ENCODE measurements at regions not wholly inside any gene's neighbourhood (a gene's known extent, or its start where the extent isn't known, plus 50 kb on each side); places are given as distances from the start of the nearest gene placed in this dataset.
"Not testable (repeated sequence)": the region's sequence is repeated elsewhere in the genome, so short reads cannot be mapped to it uniquely, and the experiment has no call there.

GRCh38 chr5:98529321-98529720 lies 244.1 kb upstream of the RGMB start:
- Mint-ChIP-seq H3K36me3 (no peaks in the 10 kb centered on the region), H3K27ac (no peak overlapping the region), H3K9me3 (peaks cover 3% of the 10 kb centered on the region), H3K4me1 (no peaks in the 10 kb centered on the region), H3K4me3 (no peak overlapping the region)
- ATAC-seq (no peak), DNase-seq (ENCODE audit: low spot score in 2 of 2) (no peak)

DNA sequence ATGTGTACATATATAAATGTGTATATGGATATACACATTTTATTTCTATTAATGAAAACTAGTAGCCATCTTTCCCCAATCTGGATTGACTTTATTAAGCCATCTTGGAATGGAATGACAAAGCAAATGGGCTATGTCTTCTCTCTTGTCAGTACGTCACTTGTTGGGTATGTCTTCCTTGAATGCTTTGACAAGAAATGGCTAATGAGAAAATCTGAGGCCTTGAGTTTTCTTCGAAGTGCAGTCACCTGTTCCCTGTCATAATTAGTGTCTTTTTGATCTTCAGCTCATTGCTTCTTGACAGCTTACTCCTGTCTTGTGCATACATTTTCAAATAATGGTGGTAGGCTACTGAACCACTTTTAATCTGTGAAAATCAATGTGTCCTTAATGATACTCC lies 243.2 kb upstream of the RGMB start:
- ATAC-seq = no peak
- no peaks in the 10 kb centered on the region for H3K36me3 Mint-ChIP-seq
- H3K4me3 Mint-ChIP-seq = no peak overlapping the region
- H3K9me3 Mint-ChIP-seq = peaks cover 3% of the 10 kb centered on the region
- H3K27ac Mint-ChIP-seq = no peak overlapping the region
- DNase-seq (ENCODE audit: low spot score in 2 of 2) = no peak
- no peaks in the 10 kb centered on the region for H3K4me1 Mint-ChIP-seq

DNA sequence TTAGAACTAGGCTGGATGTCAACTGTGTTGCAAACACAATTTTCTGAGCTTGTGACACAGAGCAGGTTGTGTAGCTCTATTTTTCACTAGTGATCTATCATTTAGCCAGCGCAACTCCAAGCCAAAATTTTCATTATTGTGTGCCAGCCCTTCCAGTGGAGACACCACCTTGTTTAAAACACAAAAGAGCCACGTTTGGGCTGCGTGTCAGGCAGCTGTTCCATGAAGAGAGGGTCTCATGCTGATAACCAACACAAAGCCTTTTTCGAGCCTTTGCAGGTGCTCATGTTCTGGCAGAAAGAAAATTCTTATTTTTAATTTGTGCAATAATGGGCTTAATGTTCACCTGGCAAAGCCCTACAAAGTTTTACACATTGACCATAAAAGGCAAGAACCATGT lies 237.6 kb upstream of the RGMB start:
- Mint-ChIP-seq H3K27ac (no peak overlapping the region), H3K4me3 (no peak overlapping the region), H3K36me3 (no peaks in the 10 kb centered on the region), H3K9me3 (peaks cover 5% of the 10 kb centered on the region), H3K4me1 (no peaks in the 10 kb centered on the region)
- ATAC-seq (no peak), DNase-seq (ENCODE audit: low spot score in 2 of 2) (no peak)

DNA sequence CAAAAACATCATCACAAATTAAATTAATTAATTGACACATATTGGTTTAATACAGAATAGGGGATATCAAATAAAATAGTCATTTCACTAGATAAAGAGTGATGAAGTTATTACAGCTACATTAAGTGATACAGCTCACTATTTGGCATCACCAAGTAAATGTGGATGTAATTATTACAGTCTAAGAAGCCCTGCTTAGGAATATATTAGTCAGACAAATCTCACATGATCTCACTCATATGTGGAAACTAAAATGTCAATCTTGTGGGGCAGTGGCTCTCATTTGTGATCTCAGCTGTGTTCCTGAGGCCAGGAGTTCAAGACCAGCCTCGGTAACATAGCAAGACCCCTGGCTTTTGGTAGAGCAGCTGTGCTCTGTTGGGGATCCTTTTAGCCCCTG lies 233.4 kb upstream of the RGMB start:
- Mint-ChIP-seq H3K36me3 (no peaks in the 10 kb centered on the region), H3K4me3 (no peak overlapping the region), H3K9me3 (peaks cover 6% of the 10 kb centered on the region), H3K27ac (no peak overlapping the region), H3K4me1 (no peaks in the 10 kb centered on the region)
- DNase-seq (ENCODE audit: low spot score in 2 of 2) = no peak
- no peak for ATAC-seq

DNA sequence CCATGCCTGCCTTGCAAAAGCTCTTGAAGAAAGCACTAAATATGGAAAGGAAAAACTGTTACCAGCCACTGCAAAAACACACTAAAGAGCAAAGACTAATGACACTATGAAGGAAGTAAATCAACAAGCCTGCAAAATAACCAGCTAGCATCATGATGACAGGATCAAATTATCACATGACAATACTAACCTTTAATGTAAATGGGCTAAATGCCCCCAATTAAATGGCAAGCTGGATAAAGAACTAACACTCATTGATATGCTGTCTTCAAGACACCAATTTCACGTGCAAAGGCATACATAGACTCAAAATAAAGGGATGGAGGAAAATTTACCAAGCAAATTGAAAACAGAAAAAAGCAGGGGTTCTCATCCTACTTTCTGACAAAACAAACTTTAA lies 231.8 kb upstream of the RGMB start:
- no peaks in the 10 kb centered on the region for H3K36me3 Mint-ChIP-seq

DNA sequence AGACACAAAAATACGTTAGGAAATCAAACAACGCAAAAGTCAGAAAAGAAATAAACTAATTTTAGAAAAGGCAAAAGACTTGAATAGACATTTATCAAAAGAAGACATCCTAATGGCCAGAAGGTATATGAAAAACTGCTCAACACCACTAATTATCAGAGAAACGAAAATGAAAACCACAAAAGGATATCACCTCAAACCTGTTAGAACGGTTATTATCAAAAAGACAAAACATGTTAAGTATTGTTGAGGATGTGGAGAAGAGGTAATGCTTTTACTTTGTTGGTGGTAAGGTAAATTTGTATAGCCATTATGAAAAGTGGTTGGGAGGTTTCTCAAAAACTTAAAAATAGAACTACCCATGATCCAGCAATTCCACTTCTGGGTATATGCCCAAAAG lies 230.0 kb upstream of the RGMB start:
- Mint-ChIP-seq H3K4me1 (no peaks in the 10 kb centered on the region), H3K4me3 (no peak overlapping the region)
- no peak for DNase-seq (ENCODE audit: low spot score in 2 of 2)

More for the DNA sequence above, 231.8 kb upstream of the RGMB start:
- Mint-ChIP-seq H3K4me1 (no peaks in the 10 kb centered on the region), H3K27ac (no peak overlapping the region), H3K4me3 (no peak overlapping the region), H3K9me3 (peaks cover 6% of the 10 kb centered on the region)
- DNase-seq (ENCODE audit: low spot score in 2 of 2) (no peak), ATAC-seq (no peak)

DNA sequence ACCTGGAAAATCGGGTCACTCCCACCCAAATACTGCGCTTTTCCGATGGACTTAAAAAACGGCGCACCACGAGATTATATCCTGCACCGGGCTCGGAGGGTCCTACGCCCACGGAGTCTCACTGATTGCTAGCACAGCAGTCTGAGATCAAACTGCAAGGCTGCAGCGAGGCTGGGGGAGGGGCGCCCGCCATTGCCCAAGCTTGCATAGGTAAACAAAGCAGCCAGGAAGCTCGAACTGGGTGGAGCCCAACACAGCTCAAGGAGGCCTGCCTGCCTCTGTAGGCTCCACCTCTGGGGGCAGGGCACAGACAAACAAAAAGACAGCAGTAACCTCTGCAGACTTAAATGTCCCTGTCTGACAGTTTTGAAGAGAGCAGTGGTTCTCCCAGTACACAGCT lies 226.5 kb upstream of the RGMB start:
- not testable (repeated sequence) for H3K4me1 Mint-ChIP-seq; ATAC-seq; H3K36me3 Mint-ChIP-seq; H3K4me3 Mint-ChIP-seq; H3K9me3 Mint-ChIP-seq; H3K27ac Mint-ChIP-seq; DNase-seq (ENCODE audit: low spot score in 2 of 2)

More for the DNA sequence above, 230.0 kb upstream of the RGMB start:
- no peak for ATAC-seq
- peaks cover 6% of the 10 kb centered on the region for H3K9me3 Mint-ChIP-seq
- H3K36me3 Mint-ChIP-seq = no peaks in the 10 kb centered on the region
- no peak overlapping the region for H3K27ac Mint-ChIP-seq

GRCh38 chr5:98556712-98557111 lies 216.8 kb upstream of the RGMB start:
- Mint-ChIP-seq H3K36me3 (no peaks in the 10 kb centered on the region), H3K4me1 (no peaks in the 10 kb centered on the region), H3K9me3 (peaks cover 10% of the 10 kb centered on the region)

GRCh38 chr5:98557916-98558315 lies 215.5 kb upstream of the RGMB start:
- H3K4me3 Mint-ChIP-seq = no peak overlapping the region
- no peak overlapping the region for H3K27ac Mint-ChIP-seq
- peaks cover 10% of the 10 kb centered on the region for H3K9me3 Mint-ChIP-seq
- H3K36me3 Mint-ChIP-seq = no peaks in the 10 kb centered on the region
- DNase-seq (ENCODE audit: low spot score in 2 of 2) (no peak), ATAC-seq (no peak)
- H3K4me1 Mint-ChIP-seq = no peaks in the 10 kb centered on the region

More at GRCh38 chr5:98556712-98557111, 216.8 kb upstream of the RGMB start:
- Mint-ChIP-seq H3K27ac (no peak overlapping the region), H3K4me3 (no peak overlapping the region)
- no peak for ATAC-seq
- DNase-seq (ENCODE audit: low spot score in 2 of 2) = no peak

GRCh38 chr5:98563885-98564653 lies 209.4 kb upstream of the RGMB start:
- no peak overlapping the region for H3K27ac Mint-ChIP-seq
- H3K36me3 Mint-ChIP-seq = no peaks in the 10 kb centered on the region

DNA sequence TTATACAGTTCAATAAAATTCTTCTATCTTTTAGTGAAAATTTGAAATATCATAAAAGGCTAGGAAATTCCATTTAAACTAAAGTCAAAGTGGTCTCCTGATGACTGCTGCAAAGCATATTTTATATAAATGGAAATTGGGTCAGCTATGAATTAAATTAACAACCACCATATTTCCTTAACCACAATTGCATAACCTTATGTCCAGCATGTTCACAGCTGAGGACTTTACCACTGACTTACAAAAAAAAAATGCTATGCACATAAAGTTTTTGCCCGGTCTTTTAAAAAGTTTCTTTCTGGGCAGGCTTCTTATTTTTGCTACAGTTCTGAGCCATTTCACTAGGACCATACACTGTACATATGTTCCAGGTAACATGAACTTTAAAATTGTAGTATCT lies 208.6 kb upstream of the RGMB start:
- H3K4me1 Mint-ChIP-seq = no peaks in the 10 kb centered on the region
- no peaks in the 10 kb centered on the region for H3K9me3 Mint-ChIP-seq
- H3K4me3 Mint-ChIP-seq = no peak overlapping the region
- H3K36me3 Mint-ChIP-seq = no peaks in the 10 kb centered on the region
- H3K27ac Mint-ChIP-seq = no peak overlapping the region
- DNase-seq (ENCODE audit: low spot score in 2 of 2) (no peak), ATAC-seq (no peak)

More at GRCh38 chr5:98563885-98564653, 209.4 kb upstream of the RGMB start:
- Mint-ChIP-seq H3K9me3 (no peaks in the 10 kb centered on the region), H3K4me3 (no peak overlapping the region), H3K4me1 (no peaks in the 10 kb centered on the region)
- ATAC-seq = no peak
- DNase-seq (ENCODE audit: low spot score in 2 of 2) = no peak

DNA sequence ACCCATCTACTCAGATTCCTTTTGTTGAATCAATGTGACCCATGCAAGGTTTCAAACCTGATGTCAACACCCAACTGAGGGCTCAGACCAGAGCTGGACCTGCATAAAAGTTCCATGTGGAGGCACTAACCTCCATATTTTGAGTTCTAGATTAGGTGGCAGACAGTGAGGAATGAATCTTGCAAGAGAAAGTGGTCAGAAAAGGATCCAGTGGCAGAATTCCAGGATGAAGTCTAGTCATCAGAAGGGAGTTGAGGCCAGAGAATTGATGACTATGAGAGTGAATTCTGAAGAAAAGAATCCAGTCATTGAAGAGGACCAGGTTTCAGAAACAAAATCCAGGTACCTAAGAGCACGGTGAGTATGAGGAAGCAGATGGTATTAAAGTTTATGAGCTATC lies 205.1 kb upstream of the RGMB start:
- no peak overlapping the region for H3K4me3 Mint-ChIP-seq
- DNase-seq (ENCODE audit: low spot score in 2 of 2) (no peak), ATAC-seq (no peak)
- H3K27ac Mint-ChIP-seq = no peak overlapping the region
- no peaks in the 10 kb centered on the region for H3K4me1 Mint-ChIP-seq
- H3K9me3 Mint-ChIP-seq = no peaks in the 10 kb centered on the region
- no peaks in the 10 kb centered on the region for H3K36me3 Mint-ChIP-seq

DNA sequence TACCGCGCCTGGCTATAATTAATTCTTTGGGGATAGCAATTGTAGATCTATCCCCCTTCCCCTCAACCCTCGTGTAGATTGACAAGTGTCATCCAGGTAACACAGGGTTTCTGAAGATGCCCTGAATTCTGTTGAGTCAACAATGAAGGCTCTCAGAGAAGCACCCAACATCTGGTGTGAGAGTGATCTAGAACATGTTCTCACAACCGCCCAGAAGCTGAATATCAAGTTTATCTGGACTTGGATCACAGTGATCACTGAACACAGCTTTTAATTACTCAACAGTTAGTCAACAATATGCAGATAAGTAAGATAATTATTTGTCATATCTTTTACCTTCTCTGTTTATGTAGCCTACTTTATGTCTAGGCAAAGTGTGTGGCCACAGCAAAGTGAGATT lies 204.2 kb upstream of the RGMB start:
- ATAC-seq (no peak), DNase-seq (ENCODE audit: low spot score in 2 of 2) (no peak)
- Mint-ChIP-seq H3K36me3 (no peaks in the 10 kb centered on the region), H3K9me3 (no peaks in the 10 kb centered on the region), H3K27ac (no peak overlapping the region), H3K4me1 (no peaks in the 10 kb centered on the region), H3K4me3 (no peak overlapping the region)

GRCh38 chr5:98570010-98570409 lies 203.5 kb upstream of the RGMB start:
- Mint-ChIP-seq H3K36me3 (no peaks in the 10 kb centered on the region), H3K9me3 (no peaks in the 10 kb centered on the region), H3K4me1 (no peaks in the 10 kb centered on the region), H3K4me3 (no peak overlapping the region), H3K27ac (no peak overlapping the region)
- DNase-seq (ENCODE audit: low spot score in 2 of 2) = no peak
- ATAC-seq = no peak

DNA sequence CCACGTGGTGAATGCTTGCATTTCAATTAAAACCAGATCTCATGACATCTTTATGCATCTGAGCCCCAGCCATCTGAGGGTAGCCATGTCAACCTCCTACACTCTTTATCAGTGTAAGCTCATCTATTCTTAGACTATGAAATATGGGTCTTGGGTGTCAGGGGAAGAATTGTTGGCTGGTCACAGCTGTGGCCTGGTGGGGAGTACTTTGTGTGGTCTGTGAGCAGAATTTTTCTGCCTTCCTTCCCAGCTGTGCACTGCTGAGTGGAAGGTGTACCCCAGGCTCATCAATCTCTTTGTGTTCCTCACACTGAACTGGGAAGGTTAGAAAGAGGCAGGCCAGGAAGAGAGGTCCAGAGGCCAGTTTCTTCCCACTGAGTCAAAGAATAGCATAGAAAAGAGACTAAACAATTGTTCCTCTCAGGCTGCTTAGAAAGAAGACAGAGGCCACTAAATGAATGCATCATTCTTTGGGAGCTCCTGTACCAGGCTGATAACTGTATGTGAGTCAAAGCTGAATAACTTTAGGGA lies 202.7 kb upstream of the RGMB start:
- DNase-seq (ENCODE audit: low spot score in 2 of 2) (no peak), ATAC-seq (no peak)
- Mint-ChIP-seq H3K27ac (no peak overlapping the region), H3K36me3 (no peaks in the 10 kb centered on the region), H3K4me3 (no peak overlapping the region), H3K9me3 (no peaks in the 10 kb centered on the region), H3K4me1 (no peaks in the 10 kb centered on the region)

DNA sequence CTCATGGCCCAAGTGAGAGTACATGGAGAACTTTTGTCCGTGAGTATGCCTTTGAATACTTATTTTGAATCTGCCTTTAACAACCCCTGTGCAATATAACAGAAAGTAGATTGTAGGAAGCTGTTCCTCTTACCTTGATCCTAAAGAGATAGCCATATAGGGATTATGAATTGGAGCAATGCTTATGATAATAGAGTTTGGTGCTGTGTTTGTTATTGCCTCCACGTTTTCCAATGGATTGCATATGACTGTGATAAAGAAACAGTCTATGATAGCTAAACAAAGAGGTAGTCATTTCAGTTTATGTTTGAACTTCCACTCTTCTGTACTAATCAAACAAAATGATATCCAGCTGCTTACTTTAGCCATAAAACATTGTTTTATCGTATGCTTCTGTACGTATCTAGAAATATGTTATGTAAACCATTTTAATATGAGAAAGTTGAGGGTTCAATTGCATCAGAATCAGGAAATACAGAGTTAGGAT lies 199.6 kb upstream of the RGMB start:
- DNase-seq (ENCODE audit: low spot score in 2 of 2) (no peak), ATAC-seq (no peak)
- H3K36me3 Mint-ChIP-seq = no peaks in the 10 kb centered on the region
- H3K27ac Mint-ChIP-seq = no peak overlapping the region
- no peaks in the 10 kb centered on the region for H3K4me1 Mint-ChIP-seq
- H3K9me3 Mint-ChIP-seq = no peaks in the 10 kb centered on the region
- H3K4me3 Mint-ChIP-seq = no peak overlapping the region

Data from stimulated activated effector memory CD8-positive, alpha-beta T cell treated with anti-CD3 and anti-CD28 coated beads, Interleukin-12 subunit alpha, Interleukin-12 subunit beta, amount 100 ng/mL, for 72 hours (primary cell).